H9 (cell line): ENCODE measurements at regions not wholly inside any gene's neighbourhood (a gene's known extent, or its start where the extent isn't known, plus 50 kb on each side); places are given as distances from the start of the nearest gene placed in this dataset.

Experiments used
- DNase-seq: peaks from one replicate; pipeline ENCODE4 v3.0.0-alpha.2; 2017
- H2AFZ ChIP-seq: one replicate; pipeline ENCODE4 v1.6.1; 2013; ENCODE audit warnings: mild to moderate bottlenecking, low read length, control low read depth, moderate library complexity
- H2AK5ac ChIP-seq: 2 replicates; pipeline ENCODE4 v1.6.1; 2013; ENCODE audit warnings: low read length, control low read depth, mixed read lengths; ENCODE audit not compliant: insufficient read length
- H2BK120ac ChIP-seq: one replicate; pipeline ENCODE4 v1.6.1; 2013; ENCODE audit warnings: low read depth, mild to moderate bottlenecking, low read length, control low read depth, inconsistent platforms; ENCODE audit not compliant: poor library complexity, severe bottlenecking
- H2BK12ac ChIP-seq: 2 replicates; pipeline ENCODE4 v1.6.1; 2013; ENCODE audit warnings: low read length, control low read depth, mixed read lengths, low read depth; ENCODE audit not compliant: insufficient read length
- H2BK15ac ChIP-seq: 2 replicates; pipeline ENCODE4 v1.6.1; 2013; ENCODE audit warnings: low read depth, low read length, control low read depth
- H2BK20ac ChIP-seq: one replicate; pipeline ENCODE4 v1.6.1; 2013; ENCODE audit warnings: low read depth, mild to moderate bottlenecking, low read length, control low read depth, inconsistent platforms; ENCODE audit not compliant: poor library complexity, severe bottlenecking
- H2BK5ac ChIP-seq: 2 replicates; pipeline ENCODE4 v1.6.1; 2013; ENCODE audit warnings: low read length, control low read depth, mixed read lengths; ENCODE audit not compliant: insufficient read length
- H3K14ac ChIP-seq: 2 replicates; pipeline ENCODE4 v1.6.1; 2013; ENCODE audit warnings: low read length, control low read depth; ENCODE audit not compliant: insufficient read depth
- H3K18ac ChIP-seq: 2 replicates; pipeline ENCODE4 v1.6.1; 2013; ENCODE audit warnings: low read depth, mild to moderate bottlenecking, mixed read lengths, low read length, control low read depth; ENCODE audit not compliant: insufficient read length
- H3K23ac ChIP-seq: 2 replicates; pipeline ENCODE4 v1.6.1; 2013; ENCODE audit warnings: low read length, control low read depth, mixed read lengths, low read depth; ENCODE audit not compliant: insufficient read length
- H3K23me2 ChIP-seq: 2 replicates; pipeline ENCODE4 v1.6.1; 2013; ENCODE audit warnings: low read depth, mild to moderate bottlenecking, mixed read lengths, low read length, control low read depth; ENCODE audit not compliant: insufficient read length, poor library complexity, severe bottlenecking
- H3K27ac ChIP-seq: 2 replicates; pipeline ENCODE4 v1.5.1; 2013; ENCODE audit warnings: low read length, control low read depth, mixed read lengths, low read depth; ENCODE audit not compliant: insufficient read length
- H3K27me3 ChIP-seq: 2 replicates; pipeline ENCODE4 v1.6.1; 2013; ENCODE audit warnings: low read length, control low read depth, inconsistent platforms; ENCODE audit not compliant: insufficient read depth
- H3K4ac ChIP-seq: 2 replicates; pipeline ENCODE4 v1.6.1; 2013; ENCODE audit warnings: low read depth, mild to moderate bottlenecking, control low read depth, inconsistent platforms, low read length, moderate library complexity
- H3K4me1 ChIP-seq: 2 replicates; pipeline ENCODE4 v1.6.1; 2013; ENCODE audit warnings: low read length, control low read depth, inconsistent platforms; ENCODE audit not compliant: insufficient read depth
- H3K4me2 ChIP-seq: 2 replicates; pipeline ENCODE4 v1.6.1; 2013; ENCODE audit warnings: low read length, control low read depth, mixed read lengths; ENCODE audit not compliant: insufficient read length, insufficient read depth
- H3K56ac ChIP-seq: 2 replicates; pipeline ENCODE4 v1.6.1; 2013; ENCODE audit warnings: low read depth, mild to moderate bottlenecking, mixed read lengths, low read length, control low read depth; ENCODE audit not compliant: insufficient read length
- H3K79me1 ChIP-seq: 2 replicates; pipeline ENCODE4 v1.6.1; 2013; ENCODE audit warnings: low read depth, mild to moderate bottlenecking, moderate library complexity, low read length, control low read depth, inconsistent platforms; ENCODE audit not compliant: insufficient read depth, poor library complexity, severe bottlenecking
- H3K79me2 ChIP-seq: 2 replicates; pipeline ENCODE4 v1.6.1; 2013; ENCODE audit warnings: low read length, control low read depth, inconsistent platforms; ENCODE audit not compliant: insufficient read depth
- H3K9ac ChIP-seq: 2 replicates; pipeline ENCODE4 v1.6.1; 2013; ENCODE audit warnings: low read length, control low read depth, mixed read lengths; ENCODE audit not compliant: insufficient read length; ENCODE audit errors: extremely low read depth
- H3K9me3 ChIP-seq: one replicate; pipeline ENCODE4 v1.6.1; 2013; ENCODE audit warnings: low read depth, low read length, inconsistent platforms; ENCODE audit not compliant: control insufficient read depth
- H3T11ph ChIP-seq: one replicate; pipeline ENCODE4 v1.6.1; 2013; ENCODE audit warnings: mild to moderate bottlenecking, low read length, control low read depth, inconsistent platforms
- H4K20me1 ChIP-seq: one replicate; pipeline ENCODE4 v1.6.1; 2013; ENCODE audit not compliant: control insufficient read depth, insufficient read length, insufficient read depth
- H4K5ac ChIP-seq: 2 replicates; pipeline ENCODE4 v1.6.1; 2013; ENCODE audit warnings: low read depth, mild to moderate bottlenecking, mixed read lengths, low read length, control low read depth; ENCODE audit not compliant: insufficient read length
- H4K8ac ChIP-seq: replicated peaks from 2 replicates; pipeline ENCODE4 v1.6.1; 2013; ENCODE audit warnings: low read length, control low read depth, mixed read lengths, low read depth; ENCODE audit not compliant: insufficient read length
- H4K91ac ChIP-seq: 2 replicates; pipeline ENCODE4 v1.6.1; 2013; ENCODE audit warnings: low read depth, mild to moderate bottlenecking, moderate library complexity, mixed read lengths, low read length, control low read depth; ENCODE audit not compliant: insufficient read length
- H3K27ac Mint-ChIP-seq, 3 experiments: 2 replicates in 2 of 3; 3 replicates in 1 of 3; pipeline ENCODE4 v1.8.0; 2020 to 2021; ENCODE audit warnings: mixed read lengths in 3 of 3, mild to moderate bottlenecking in 1 of 3, moderate library complexity in 1 of 3
- H3K27me3 Mint-ChIP-seq: 2 replicates; pipeline ENCODE4 v1.8.0; 2021; ENCODE audit warnings: low read depth, mild to moderate bottlenecking, moderate library complexity, mixed read lengths
- H3K36me3 Mint-ChIP-seq, 3 experiments: 2 replicates in 2 of 3; 3 replicates in 1 of 3; pipeline ENCODE4 v1.8.0; 2020 to 2021; ENCODE audit warnings: low read depth in 3 of 3, mixed read lengths in 3 of 3; ENCODE audit not compliant: insufficient read depth in 1 of 3
- H3K4me1 Mint-ChIP-seq, 2 experiments: 2 replicates each; pipeline ENCODE4 v1.8.0; 2020; ENCODE audit warnings: mixed read lengths in 2 of 2
- H3K4me3 Mint-ChIP-seq, 2 experiments: 2 replicates in 1 of 2; 3 replicates in 1 of 2; pipeline ENCODE4 v1.8.0; 2020 to 2021; ENCODE audit warnings: mild to moderate bottlenecking in 2 of 2, mixed read lengths in 2 of 2, moderate library complexity in 1 of 2
- H3K9me3 Mint-ChIP-seq, 2 experiments: 2 replicates in 1 of 2; 3 replicates in 1 of 2; pipeline ENCODE4 v1.8.0; 2020; ENCODE audit warnings: mild to moderate bottlenecking in 2 of 2, mixed read lengths in 2 of 2, moderate library complexity in 1 of 2
- CTCF ChIP-seq: fragments of 200-600 bp; sonication (generic); conservative IDR thresholded peaks from 3 replicates; pipeline ENCODE4 v1.8.0; 2021; ENCODE audit warnings: antibody characterized with exemption, mild to moderate bottlenecking
- WGBS: extraction: QIAGEN DNeasy Blood & Tissue Kit; methylation state at CpG from one replicate; pipeline ENCODE4 v1.1.7; 2013; ENCODE audit warnings: missing lambda C conversion rate, low lambda C conversion rate, mixed read lengths; ENCODE audit not compliant: insufficient read length; ENCODE audit errors: extremely low coverage; 5-methylcytosine and 5-hydroxymethylcytosine counted together

DNA sequence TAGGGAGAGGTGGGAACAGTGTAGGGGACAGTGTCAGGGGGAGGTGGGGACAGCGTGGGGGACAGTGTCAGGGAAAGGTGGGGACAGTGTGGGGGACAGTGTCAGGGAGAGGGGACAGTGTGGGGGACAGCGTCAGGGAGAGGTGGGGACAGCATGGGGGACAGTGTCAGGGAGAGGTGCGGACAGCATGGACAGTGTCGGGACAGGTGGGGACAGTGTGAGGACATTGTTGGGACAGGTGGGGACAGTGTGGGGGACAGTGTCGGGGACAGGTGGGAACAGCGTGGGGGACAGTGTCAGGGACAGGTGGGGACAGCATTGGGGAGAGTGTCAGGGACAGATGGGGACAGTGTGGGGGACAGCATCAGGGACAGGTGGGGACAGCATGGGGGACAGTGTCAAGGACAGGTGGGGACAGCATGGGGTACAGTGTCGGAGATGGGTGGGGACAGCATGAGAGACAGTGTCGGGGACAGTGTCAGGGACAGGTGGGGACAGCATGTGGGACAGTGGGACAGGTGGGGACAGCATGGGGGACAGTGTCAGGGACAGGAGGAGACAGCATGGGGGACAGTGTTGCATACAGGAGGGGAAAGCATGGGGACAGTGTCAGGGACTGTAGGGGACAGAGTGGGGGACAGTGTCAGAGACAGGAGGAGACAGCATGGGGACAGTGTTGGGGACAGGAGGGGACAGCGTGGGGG lies 139.0 kb downstream of the TMEM121 start:
- Mint-ChIP-seq H3K27ac (no peak overlapping the region), H3K36me3 (peaks cover 12 to 20% (median 15%) of the 10 kb centered on the region in 3 experiments), H3K4me1 (no peaks in the 10 kb centered on the region), H3K4me3 (no peak overlapping the region; a peak in 1 of 5 replicates), H3K9me3 (peaks cover 68 to 79% of the 10 kb centered on the region in 2 experiments), H3K27me3 (no peaks in the 10 kb centered on the region)
- Histone ChIP-seq H3K27me3 (no peaks in the 10 kb centered on the region), H4K8ac (no peak overlapping the region), H2AK5ac (no peak overlapping the region), H3K27ac (no peak overlapping the region), H3K4me1 (no peaks in the 10 kb centered on the region), H2BK5ac (no peak overlapping the region), H3K9ac (no peak overlapping the region), H2BK12ac (no peak overlapping the region), H3K9me3 (peaks cover 60% of the 10 kb centered on the region), H3K23me2 (no peaks in the 10 kb centered on the region), H4K20me1 (no peaks in the 10 kb centered on the region), H4K5ac (no peak overlapping the region), H4K91ac (no peak overlapping the region), H2BK20ac (no peak overlapping the region), H3T11ph (no peak overlapping the region), H3K56ac (no peak overlapping the region), H2BK120ac (no peak overlapping the region), H3K23ac (no peak overlapping the region), H3K4me2 (no peak overlapping the region), H2BK15ac (no peak overlapping the region), H3K79me2 (no peaks in the 10 kb centered on the region), H2AFZ (no peak overlapping the region), H3K79me1 (no peaks in the 10 kb centered on the region), H3K18ac (no peak overlapping the region), H3K4ac (no peak overlapping the region), H3K14ac (no peak overlapping the region)
- no CpG with 5 or more reads among the region's 9 CpGs for WGBS
- DNase-seq = no peak
- TF ChIP-seq CTCF = no peak
